ENCODE measurements at regions not wholly inside any gene's neighbourhood (a gene's known extent, or its start where the extent isn't known, plus 50 kb on each side); places are given as distances from the start of the nearest gene placed in this dataset.

- H3K14ac ChIP-seq (ENCODE audit: low read length), result no peak overlapping the region
- no peak overlapping the region for H2BK5ac ChIP-seq (ENCODE audit: low read length)
- H2BK120ac ChIP-seq (ENCODE audit: low read depth, low read length), result no peak overlapping the region
- H3K36me3 ChIP-seq (replicated peaks in 1 of 2; ENCODE audit: control insufficient read depth in 2 of 2, insufficient read depth in 2 of 2, low read length in 2 of 2), result no peaks in the 10 kb centered on the region
- no peak overlapping the region for H3K4ac ChIP-seq (ENCODE audit: low read length)
- H3K4me3 ChIP-seq (ENCODE audit: low read length in 2 of 2), result no peak overlapping the region
- no peak overlapping the region for H4K91ac ChIP-seq (ENCODE audit: low read depth, low read length, poor library complexity)
- no peak overlapping the region for H3K4me2 ChIP-seq (ENCODE audit: insufficient read depth, low read length, poor library complexity, severe bottlenecking)
- no peak overlapping the region for H2BK15ac ChIP-seq (ENCODE audit: low read length)
- H3K18ac ChIP-seq (ENCODE audit: low read length), result no peak overlapping the region
- H3K4me1 ChIP-seq (ENCODE audit: control insufficient read depth in 2 of 2, insufficient read depth in 1 of 2, low read depth in 1 of 2, low read length in 2 of 2), result peaks cover 1 to 5% of the 10 kb centered on the region in 2 donors
- no peak overlapping the region for H3K23ac ChIP-seq (ENCODE audit: low read depth, low read length, poor library complexity)
- no peaks in the 10 kb centered on the region for H3K27me3 ChIP-seq (ENCODE audit: control insufficient read depth in 3 of 3, insufficient read depth in 3 of 3, low read depth in 1 of 3, low read length in 3 of 3)
- H2BK12ac ChIP-seq (ENCODE audit: low read length), result no peak overlapping the region
- DNase-seq (ENCODE audit: low spot score), result no peak
- H3K27ac ChIP-seq (replicated peaks; ENCODE audit: low read length), result no peak overlapping the region
- peak overlapping the region; percentile 8 for H2AFZ ChIP-seq (ENCODE audit: low read length)
- no peaks in the 10 kb centered on the region for H3K9me3 ChIP-seq (replicated peaks in 1 of 2; ENCODE audit: control insufficient read depth in 2 of 2, insufficient read depth in 1 of 2, low read depth in 1 of 2, low read length in 2 of 2)
- H2AK5ac ChIP-seq (ENCODE audit: low read depth, low read length), result no peak overlapping the region
- H4K8ac ChIP-seq (ENCODE audit: low read depth, low read length), result no peak overlapping the region
- no peak overlapping the region for H3K9ac ChIP-seq (ENCODE audit: low read depth, low read length, poor library complexity)
- H3K79me1 ChIP-seq (ENCODE audit: low read depth, low read length), result no peaks in the 10 kb centered on the region
Measured at GRCh38 chr4:97185233-97185632, 958.0 kb downstream of the STPG2 start.

DNA sequence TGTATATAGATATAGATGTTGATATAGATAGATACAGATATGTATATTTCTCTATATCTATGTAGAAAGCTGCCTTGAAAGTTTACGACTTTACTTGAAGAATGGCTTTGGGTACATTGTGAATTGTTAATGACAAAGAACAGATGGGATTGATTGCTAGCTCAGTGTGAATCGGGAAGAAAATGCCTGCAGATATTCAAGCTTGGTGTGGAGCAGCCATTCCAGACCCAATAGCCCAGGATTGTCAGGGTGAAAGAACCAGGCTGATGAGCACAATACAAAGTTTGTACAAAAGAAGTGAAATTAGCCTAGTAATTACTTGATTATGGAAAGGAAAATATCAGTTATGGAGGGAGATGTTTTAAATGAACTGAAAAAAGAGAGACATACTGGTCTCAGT, 946.2 kb downstream of the STPG2 start:
- no peak overlapping the region for H2AK5ac ChIP-seq (ENCODE audit: low read depth, low read length)
- H2BK120ac ChIP-seq (ENCODE audit: low read depth, low read length), result no peak overlapping the region
- H3K79me1 ChIP-seq (ENCODE audit: low read depth, low read length), result no peaks in the 10 kb centered on the region
- no peak overlapping the region for H3K18ac ChIP-seq (ENCODE audit: low read length)
- H2AFZ ChIP-seq (ENCODE audit: low read length), result peak overlapping the region; percentile 19
- H4K8ac ChIP-seq (ENCODE audit: low read depth, low read length), result no peak overlapping the region
- DNase-seq (ENCODE audit: low spot score), result no peak
- H3K36me3 ChIP-seq (replicated peaks in 1 of 2; ENCODE audit: control insufficient read depth in 2 of 2, insufficient read depth in 2 of 2, low read length in 2 of 2), result peaks cover 0 to 1% of the 10 kb centered on the region in 2 donors
- no peaks in the 10 kb centered on the region for H3K27me3 ChIP-seq (ENCODE audit: control insufficient read depth in 3 of 3, insufficient read depth in 3 of 3, low read depth in 1 of 3, low read length in 3 of 3)
- H3K4me3 ChIP-seq (ENCODE audit: low read length in 2 of 2), result no peak overlapping the region
- no peak overlapping the region for H2BK15ac ChIP-seq (ENCODE audit: low read length)
- no peak overlapping the region for H4K91ac ChIP-seq (ENCODE audit: low read depth, low read length, poor library complexity)
- no CpG with 5 or more reads among the region's 2 CpGs for WGBS, 2 donors (ENCODE audit: extremely low coverage in 2 of 2, insufficient read length in 2 of 2, insufficient replicate concordance in 1 of 2)
- H3K4me1 ChIP-seq (ENCODE audit: control insufficient read depth in 2 of 2, insufficient read depth in 1 of 2, low read depth in 1 of 2, low read length in 2 of 2), result no peaks in the 10 kb centered on the region
- no peaks in the 10 kb centered on the region for H3K9me3 ChIP-seq (replicated peaks in 1 of 2; ENCODE audit: control insufficient read depth in 2 of 2, insufficient read depth in 1 of 2, low read depth in 1 of 2, low read length in 2 of 2)
- H2BK12ac ChIP-seq (ENCODE audit: low read length), result no peak overlapping the region
- H2BK5ac ChIP-seq (ENCODE audit: low read length), result no peak overlapping the region
- no peak overlapping the region for H3K14ac ChIP-seq (ENCODE audit: low read length)
- H3K4ac ChIP-seq (ENCODE audit: low read length), result no peak overlapping the region
- H3K27ac ChIP-seq (replicated peaks; ENCODE audit: low read length), result no peak overlapping the region
- H3K4me2 ChIP-seq (ENCODE audit: insufficient read depth, low read length, poor library complexity, severe bottlenecking), result no peak overlapping the region
- no peak overlapping the region for H3K9ac ChIP-seq (ENCODE audit: low read depth, low read length, poor library complexity)
- H3K23ac ChIP-seq (ENCODE audit: low read depth, low read length, poor library complexity), result no peak overlapping the region

- Histone ChIP-seq H2AK5ac (ENCODE audit: low read depth, low read length) (no peak overlapping the region), H3K27ac (replicated peaks; ENCODE audit: low read length) (no peak overlapping the region), H2AFZ (ENCODE audit: low read length) (no peak overlapping the region), H3K14ac (ENCODE audit: low read length) (no peak overlapping the region), H3K18ac (ENCODE audit: low read length) (no peak overlapping the region), H3K4me3 (ENCODE audit: low read length in 2 of 2) (no peak overlapping the region), H3K9ac (ENCODE audit: low read depth, low read length, poor library complexity) (no peak overlapping the region), H2BK15ac (ENCODE audit: low read length) (no peak overlapping the region), H3K79me1 (ENCODE audit: low read depth, low read length) (no peaks in the 10 kb centered on the region), H3K36me3 (replicated peaks in 1 of 2; ENCODE audit: control insufficient read depth in 2 of 2, insufficient read depth in 2 of 2, low read length in 2 of 2) (no peaks in the 10 kb centered on the region), H3K23ac (ENCODE audit: low read depth, low read length, poor library complexity) (no peak overlapping the region), H3K4ac (ENCODE audit: low read length) (no peak overlapping the region), H2BK12ac (ENCODE audit: low read length) (no peak overlapping the region), H2BK120ac (ENCODE audit: low read depth, low read length) (no peak overlapping the region), H4K8ac (ENCODE audit: low read depth, low read length) (no peak overlapping the region), H3K27me3 (ENCODE audit: control insufficient read depth in 3 of 3, insufficient read depth in 3 of 3, low read depth in 1 of 3, low read length in 3 of 3) (no peaks in the 10 kb centered on the region), H2BK5ac (ENCODE audit: low read length) (no peak overlapping the region), H3K4me2 (ENCODE audit: insufficient read depth, low read length, poor library complexity, severe bottlenecking) (no peak overlapping the region), H3K4me1 (ENCODE audit: control insufficient read depth in 2 of 2, insufficient read depth in 1 of 2, low read depth in 1 of 2, low read length in 2 of 2) (no peaks in the 10 kb centered on the region), H4K91ac (ENCODE audit: low read depth, low read length, poor library complexity) (no peak overlapping the region), H3K9me3 (replicated peaks in 1 of 2; ENCODE audit: control insufficient read depth in 2 of 2, insufficient read depth in 1 of 2, low read depth in 1 of 2, low read length in 2 of 2) (no peaks in the 10 kb centered on the region)
- no peak for DNase-seq (ENCODE audit: low spot score)
- no CpG with 5 or more reads among the region's 1 CpG for WGBS, 2 donors (ENCODE audit: extremely low coverage in 2 of 2, insufficient read length in 2 of 2, insufficient replicate concordance in 1 of 2)
Measured at GRCh38 chr4:97208749-97209148, 934.5 kb downstream of the STPG2 start.

DNA sequence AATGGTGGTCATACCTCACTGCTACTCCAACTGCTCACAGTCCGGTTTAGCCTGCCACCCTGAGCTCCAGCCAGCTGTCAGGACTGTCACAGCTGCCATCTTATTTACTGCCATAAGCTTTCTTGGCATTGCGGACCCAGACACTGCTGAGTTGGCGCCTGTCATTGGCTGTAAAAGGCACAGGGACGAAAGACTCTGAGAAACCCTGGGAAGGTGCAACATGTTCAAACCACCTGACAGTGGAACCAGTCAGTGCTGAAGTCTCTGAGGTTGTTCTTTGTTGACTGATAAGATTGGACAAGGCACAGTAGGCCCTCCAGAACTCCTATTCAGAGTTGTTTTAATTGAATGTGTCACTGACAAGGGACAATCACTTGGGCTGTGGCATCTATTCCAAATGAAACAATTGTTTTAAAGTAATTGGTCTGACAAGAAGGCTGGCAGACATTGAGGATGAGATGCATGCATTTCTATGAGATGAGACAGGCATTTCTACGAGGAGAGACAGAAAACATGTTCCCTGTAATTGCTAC, 927.8 kb downstream of the STPG2 start:
- H3K18ac ChIP-seq (ENCODE audit: low read length), result peak overlapping the region; percentile 42
- no peak overlapping the region for H3K4me3 ChIP-seq (ENCODE audit: low read length in 2 of 2)
- no peak overlapping the region for H2BK120ac ChIP-seq (ENCODE audit: low read depth, low read length)
- H3K27me3 ChIP-seq (ENCODE audit: control insufficient read depth in 3 of 3, insufficient read depth in 3 of 3, low read depth in 1 of 3, low read length in 3 of 3), result no peaks in the 10 kb centered on the region
- no peak overlapping the region for H3K27ac ChIP-seq (replicated peaks; ENCODE audit: low read length)
- H4K8ac ChIP-seq (ENCODE audit: low read depth, low read length), result no peak overlapping the region
- no peaks in the 10 kb centered on the region for H3K36me3 ChIP-seq (replicated peaks in 1 of 2; ENCODE audit: control insufficient read depth in 2 of 2, insufficient read depth in 2 of 2, low read length in 2 of 2)
- no peak overlapping the region for H3K4me2 ChIP-seq (ENCODE audit: insufficient read depth, low read length, poor library complexity, severe bottlenecking)
- no peak overlapping the region for H2AK5ac ChIP-seq (ENCODE audit: low read depth, low read length)
- no peak for DNase-seq (ENCODE audit: low spot score)
- H3K79me1 ChIP-seq (ENCODE audit: low read depth, low read length), result no peaks in the 10 kb centered on the region
- WGBS, 2 donors (ENCODE audit: extremely low coverage in 2 of 2, insufficient read length in 2 of 2, insufficient replicate concordance in 1 of 2), result no CpG with 5 or more reads among the region's 5 CpGs
- no peak overlapping the region for H3K23ac ChIP-seq (ENCODE audit: low read depth, low read length, poor library complexity)
- no peaks in the 10 kb centered on the region for H3K9me3 ChIP-seq (replicated peaks in 1 of 2; ENCODE audit: control insufficient read depth in 2 of 2, insufficient read depth in 1 of 2, low read depth in 1 of 2, low read length in 2 of 2)
- peaks cover 0 to 7% of the 10 kb centered on the region in 2 donors for H3K4me1 ChIP-seq (ENCODE audit: control insufficient read depth in 2 of 2, insufficient read depth in 1 of 2, low read depth in 1 of 2, low read length in 2 of 2)
- H3K4ac ChIP-seq (ENCODE audit: low read length), result no peak overlapping the region
- no peak overlapping the region for H4K91ac ChIP-seq (ENCODE audit: low read depth, low read length, poor library complexity)
- no peak overlapping the region for H3K9ac ChIP-seq (ENCODE audit: low read depth, low read length, poor library complexity)
- H2BK5ac ChIP-seq (ENCODE audit: low read length), result no peak overlapping the region
- no peak overlapping the region for H2BK15ac ChIP-seq (ENCODE audit: low read length)
- H2AFZ ChIP-seq (ENCODE audit: low read length), result peak overlapping the region; percentile 48
- no peak overlapping the region for H2BK12ac ChIP-seq (ENCODE audit: low read length)
- no peak overlapping the region for H3K14ac ChIP-seq (ENCODE audit: low read length)
